ENCODE measurements at regions not wholly inside any gene's neighbourhood (a gene's known extent, or its start where the extent isn't known, plus 50 kb on each side); places are given as distances from the start of the nearest gene placed in this dataset.
"Not testable (repeated sequence)": the region's sequence is repeated elsewhere in the genome, so short reads cannot be mapped to it uniquely, and the experiment has no call there.

GRCh38 chr21:38637161-38637560, 138.9 kb upstream of the ERG start:
- Mint-ChIP-seq H3K4me3 (no peak overlapping the region), H3K9me3 (peaks cover 2% of the 10 kb centered on the region), H3K4me1 (ENCODE audit: low read depth) (peaks cover 5% of the 10 kb centered on the region), H3K27ac (no peak overlapping the region), H3K27me3 (peaks cover 17% of the 10 kb centered on the region), H3K36me3 (ENCODE audit: low read depth) (no peaks in the 10 kb centered on the region)
- no peak for DNase-seq
- CTCF ChIA-PET, result no interaction called here
- intact Hi-C loops (cut with DNase I, micrococcal nuclease), result no loop called here
- peaks cover 0 to 3% of the 10 kb centered on the region in 2 experiments for H3K9me3 ChIP-seq (ENCODE audit: control insufficient read depth in 1 of 2, insufficient read depth in 1 of 2, low read length in 2 of 2)
- H3K36me3 ChIP-seq (ENCODE audit: insufficient read depth, low read length), result no peaks in the 10 kb centered on the region
- no peak for TF ChIP-seq CTCF (IDR thresholded peaks at IDR 0.05)
- peaks cover 0 to 5% of the 10 kb centered on the region in 2 experiments for H3K27me3 ChIP-seq (ENCODE audit: control insufficient read depth in 1 of 2, insufficient read depth in 2 of 2, low read length in 2 of 2)
- no peak overlapping the region for H3K4me3 ChIP-seq (ENCODE audit: low read length)
- POLR2A ChIA-PET, result no interaction called here
- ATAC-seq (ENCODE audit: poor library complexity), result no peak
- no peak overlapping the region for H3K27ac ChIP-seq (ENCODE audit: low read depth in 1 of 2, low read length in 2 of 2)
- H3K4me1 ChIP-seq (ENCODE audit: insufficient read depth, low read length), result no peaks in the 10 kb centered on the region

- DNase-seq (peak in 1 of 14 experiments; percentile 1), ATAC-seq (ENCODE audit: poor library complexity) (no peak)
- H3K36me3 ChIP-seq (ENCODE audit: insufficient read depth, low read length), result no peaks in the 10 kb centered on the region
- peaks cover 24% of the 10 kb centered on the region for H3K27me3 Mint-ChIP-seq
- peaks cover 0 to 9% of the 10 kb centered on the region in 2 experiments for H3K27me3 ChIP-seq (ENCODE audit: control insufficient read depth in 1 of 2, insufficient read depth in 2 of 2, low read length in 2 of 2)
- intact Hi-C loops (cut with DNase I, micrococcal nuclease), result no loop called here
- H3K27ac Mint-ChIP-seq, result no peak overlapping the region
- H3K9me3 Mint-ChIP-seq, result peaks cover 2% of the 10 kb centered on the region
- ChIA-PET CTCF (no interaction called here), POLR2A (no interaction called here)
- no peaks in the 10 kb centered on the region for H3K36me3 Mint-ChIP-seq (ENCODE audit: low read depth)
- peaks cover 5% of the 10 kb centered on the region for H3K4me1 Mint-ChIP-seq (ENCODE audit: low read depth)
- H3K4me3 ChIP-seq (ENCODE audit: low read length), result no peak overlapping the region
- H3K4me1 ChIP-seq (ENCODE audit: insufficient read depth, low read length), result no peaks in the 10 kb centered on the region
- H3K4me3 Mint-ChIP-seq, result no peak overlapping the region
- H3K9me3 ChIP-seq (ENCODE audit: control insufficient read depth in 1 of 2, insufficient read depth in 1 of 2, low read length in 2 of 2), result peaks cover 0 to 3% of the 10 kb centered on the region in 2 experiments
- H3K27ac ChIP-seq (ENCODE audit: low read depth in 1 of 2, low read length in 2 of 2), result no peak overlapping the region
- TF ChIP-seq CTCF (IDR thresholded peaks at IDR 0.05), result no peak
These were observed 141.5 kb upstream of the ERG start for GRCh38 chr21:38639571-38640354.

DNA sequence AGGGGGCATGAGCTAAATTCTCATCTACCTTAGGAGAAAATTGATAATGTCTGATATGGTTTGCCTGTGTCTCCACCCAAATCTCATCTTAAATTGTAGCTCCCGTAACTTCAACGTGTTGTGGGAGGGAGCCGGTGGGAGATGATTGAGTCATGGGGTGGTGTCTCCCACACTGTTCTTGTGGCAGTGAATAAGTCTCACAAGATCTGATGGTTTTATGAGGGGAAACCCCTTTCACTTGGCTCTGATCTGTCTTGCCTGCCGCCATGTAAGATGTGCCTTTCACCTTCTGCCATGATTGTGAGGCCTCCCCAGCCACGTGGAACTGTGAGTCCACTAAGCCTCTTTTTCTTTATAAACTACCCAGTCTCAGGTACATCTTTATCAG, 142.1 kb upstream of the ERG start:
- H3K27me3 Mint-ChIP-seq, result peaks cover 26% of the 10 kb centered on the region
- H3K4me1 ChIP-seq (ENCODE audit: insufficient read depth, low read length); H3K27ac Mint-ChIP-seq; H3K36me3 Mint-ChIP-seq (ENCODE audit: low read depth); H3K36me3 ChIP-seq (ENCODE audit: insufficient read depth, low read length); intact Hi-C loops (cut with DNase I, micrococcal nuclease); H3K4me3 ChIP-seq (ENCODE audit: low read length); H3K4me1 Mint-ChIP-seq (ENCODE audit: low read depth); DNase-seq; H3K9me3 Mint-ChIP-seq; H3K27me3 ChIP-seq (ENCODE audit: control insufficient read depth in 1 of 2, insufficient read depth in 2 of 2, low read length in 2 of 2); POLR2A ChIA-PET; H3K9me3 ChIP-seq (ENCODE audit: control insufficient read depth in 1 of 2, insufficient read depth in 1 of 2, low read length in 2 of 2); CTCF ChIA-PET; H3K4me3 Mint-ChIP-seq; ATAC-seq (ENCODE audit: poor library complexity); H3K27ac ChIP-seq (ENCODE audit: low read depth in 1 of 2, low read length in 2 of 2): not testable (repeated sequence)

Measured in CD4-positive, alpha-beta T cell (primary cell).